GM12878 (cell line): ENCODE measurements at regions not wholly inside any gene's neighbourhood (a gene's known extent, or its start where the extent isn't known, plus 50 kb on each side); places are given as distances from the start of the nearest gene placed in this dataset.

Source experiments
- ATAC-seq: fragments of 200-7000 bp; cut with Tn5 transposase; 3 replicates; pipeline ENCODE4 v1.9.1; 2020; ENCODE audit warnings: mild to moderate bottlenecking, moderate library complexity
- BruUV-seq: library from RNA; stranded (reverse); fragments of 400-500 nt; replicated peaks from 2 replicates; lab custom pipeline; 2021; lab: Mats Ljungman, UMichigan
- CTCF ChIA-PET: fragments of 300-600 bp; sonication (Branson Sonifier 250); formaldehyde crosslinking; extraction: SDS; loops from one replicate; lab custom pipeline; 2021; ENCODE audit warnings: inconsistent platforms; lab: Yijun Ruan, JAX
- POLR2A ChIA-PET: fragments of 350-600 bp; formaldehyde crosslinking; extraction: SDS; loops from one replicate; lab custom pipeline; 2021; ENCODE audit warnings: inconsistent platforms; lab: Charles Lee
- RAD21 ChIA-PET: fragments of 300-600 bp; sonication (Branson Sonifier 250); formaldehyde crosslinking; loops from one replicate; lab custom pipeline; 2023; ENCODE audit warnings: antibody characterized with exemption; ENCODE audit not compliant: unreplicated experiment; lab: Charles Lee
- SMC1A ChIA-PET: fragments of 300-600 bp; sonication (Branson Sonifier 250); formaldehyde crosslinking; loops from one replicate; lab custom pipeline; 2023; ENCODE audit not compliant: unreplicated experiment, uncharacterized antibody; lab: Charles Lee
- DNase-seq: peaks from one replicate; pipeline ENCODE4 v3.0.0-alpha.2; 2011; ENCODE audit warnings: low read depth, low spot score
- FAIRE-seq: peaks from 3 replicates; lab custom pipeline; 2011; peaks lifted over from hg19 to GRCh38; lab: Jason Lieb, UNC
- H2AFZ ChIP-seq: 2 replicates; pipeline ENCODE4 v1.6.0; 2011; ENCODE audit warnings: low read depth, low read length, control low read depth; ENCODE audit not compliant: control insufficient read depth
- H3K27ac ChIP-seq: 2 replicates; pipeline ENCODE4 v1.5.1; 2011; ENCODE audit warnings: control low read depth; ENCODE audit not compliant: control insufficient read depth, insufficient read depth
- H3K27me3 ChIP-seq, 2 experiments: replicated peaks in 1 of 2; 2 replicates each; pipeline versions ENCODE4 v1.6.0 to v1.6.1; 2011; ENCODE audit warnings: low read length in 1 of 2; ENCODE audit not compliant: control insufficient read depth in 2 of 2, insufficient read depth in 2 of 2
- H3K36me3 ChIP-seq, 2 experiments: 2 replicates each; pipeline ENCODE4 v1.5.1; 2011; ENCODE audit warnings: low read length in 1 of 2; ENCODE audit not compliant: control insufficient read depth in 2 of 2, insufficient read depth in 2 of 2
- H3K4me1 ChIP-seq: 2 replicates; pipeline ENCODE4 v1.6.1; 2011; ENCODE audit warnings: mild to moderate bottlenecking, low read length, moderate library complexity, mixed read lengths; ENCODE audit not compliant: control insufficient read depth, insufficient read depth
- H3K4me2 ChIP-seq: 2 replicates; pipeline ENCODE4 v1.6.0; 2011; ENCODE audit warnings: control low read depth; ENCODE audit not compliant: control insufficient read depth, insufficient read depth
- H3K4me3 ChIP-seq: fragments of 200-600 bp; sonication (generic); 2 replicates; pipeline ENCODE4 v1.5.1; 2016
- H3K79me2 ChIP-seq: 2 replicates; pipeline ENCODE4 v1.6.0; 2011; ENCODE audit warnings: low read length; ENCODE audit not compliant: control insufficient read depth, insufficient read depth
- H3K9ac ChIP-seq: 2 replicates; pipeline ENCODE4 v1.8.0; 2011; ENCODE audit warnings: low read length, control low read depth, mixed read lengths; ENCODE audit not compliant: control insufficient read depth, insufficient read depth
- H3K9me3 ChIP-seq: replicated peaks from 3 replicates; pipeline ENCODE4 v1.5.1; 2011; ENCODE audit warnings: mild to moderate bottlenecking, low read length; ENCODE audit not compliant: control insufficient read depth, insufficient read depth
- H4K20me1 ChIP-seq: 2 replicates; pipeline ENCODE4 v1.6.0; 2011; ENCODE audit not compliant: control insufficient read depth, insufficient read depth
- CBX3 ChIP-seq: fragments of 200-600 bp; sonication (generic); IDR thresholded peaks from 2 replicates; pipeline ENCODE4 v1.6.1; 2016; ENCODE audit warnings: low read depth, borderline replicate concordance
- CBX5 ChIP-seq: sonication (generic); IDR thresholded peaks from 2 replicates; pipeline ENCODE4 v1.6.1; 2016; ENCODE audit warnings: low read depth, moderate library complexity, mild to moderate bottlenecking, inconsistent platforms
- CREM ChIP-seq: IDR thresholded peaks from 2 replicates; pipeline ENCODE4 v1.6.1; 2014; ENCODE audit warnings: antibody characterized with exemption, low read depth
- ETV6 ChIP-seq, 2 experiments: fragments of 450-650 bp in 1 of 2; IDR thresholded peaks in 1 of 2; conservative IDR thresholded peaks in 1 of 2; 2 replicates each; pipeline ENCODE4 v1.6.1; 2014; ENCODE audit warnings: antibody characterized with exemption in 1 of 2, borderline replicate concordance in 1 of 2, low read depth in 1 of 2, mild to moderate bottlenecking in 1 of 2, moderate library complexity in 1 of 2
- SMAD5 ChIP-seq: IDR thresholded peaks from 2 replicates; pipeline ENCODE4 v1.6.1; 2016; ENCODE audit warnings: antibody characterized with exemption, low read depth
- WGBS: methylation state at CpG from one replicate; pipeline ENCODE4 v1.1.6; 2016; ENCODE audit warnings: low lambda C conversion rate; ENCODE audit not compliant: insufficient replicate concordance, insufficient coverage; ENCODE audit errors: missing lambda C conversion rate; 5-methylcytosine and 5-hydroxymethylcytosine counted together
- in situ Hi-C: fragments of 300-500 bp; cut with MboI; formaldehyde crosslinking; loops from 9 replicates; pipeline ENCODE4 v1.14.3; 2018; ENCODE audit warnings: mixed read lengths
- intact Hi-C: fragments of 100-400 bp; cut with micrococcal nuclease; formaldehyde crosslinking; loops from one replicate; pipeline ENCODE4 v1.14.2; 2022; ENCODE audit not compliant: unreplicated experiment
- TF ChIP-seq, protein P1 (sequence below): fragments of 450-650 bp; IDR thresholded peaks from 2 replicates; pipeline ENCODE4 v1.6.1; 2017; ENCODE audit warnings: mild to moderate bottlenecking, moderate library complexity

DNA sequence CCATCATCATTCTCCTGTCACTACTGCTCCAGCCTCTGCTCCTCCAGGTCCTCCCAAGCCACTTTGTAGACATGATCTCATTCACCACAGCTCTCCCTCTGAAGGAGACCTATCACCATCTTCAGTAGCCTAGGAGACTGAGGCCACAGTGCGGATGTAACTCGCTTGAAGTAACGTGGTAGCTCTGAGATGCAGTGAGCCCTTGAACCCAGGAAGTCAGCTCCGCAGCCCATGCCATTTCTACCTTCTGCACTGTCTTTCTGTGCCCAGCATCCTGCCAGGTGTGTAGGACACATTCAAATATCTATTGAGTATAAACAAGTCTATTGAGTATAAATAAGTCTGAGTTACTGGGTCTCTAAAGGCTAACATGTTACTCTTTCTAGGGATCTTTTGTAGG, 164.4 kb downstream of the CDH26 start:
- Histone ChIP-seq H3K4me2 (no peak overlapping the region), H3K4me3 (no peak overlapping the region), H3K27ac (no peak overlapping the region), H3K79me2 (no peaks in the 10 kb centered on the region)
- 33% methylated on average over 4 of the region's 4 CpGs for WGBS
- no peak for TF ChIP-seq CBX3
- no peak for TF ChIP-seq CBX5
- TF ChIP-seq CREM, result no peak
- TF ChIP-seq, protein P1, sequence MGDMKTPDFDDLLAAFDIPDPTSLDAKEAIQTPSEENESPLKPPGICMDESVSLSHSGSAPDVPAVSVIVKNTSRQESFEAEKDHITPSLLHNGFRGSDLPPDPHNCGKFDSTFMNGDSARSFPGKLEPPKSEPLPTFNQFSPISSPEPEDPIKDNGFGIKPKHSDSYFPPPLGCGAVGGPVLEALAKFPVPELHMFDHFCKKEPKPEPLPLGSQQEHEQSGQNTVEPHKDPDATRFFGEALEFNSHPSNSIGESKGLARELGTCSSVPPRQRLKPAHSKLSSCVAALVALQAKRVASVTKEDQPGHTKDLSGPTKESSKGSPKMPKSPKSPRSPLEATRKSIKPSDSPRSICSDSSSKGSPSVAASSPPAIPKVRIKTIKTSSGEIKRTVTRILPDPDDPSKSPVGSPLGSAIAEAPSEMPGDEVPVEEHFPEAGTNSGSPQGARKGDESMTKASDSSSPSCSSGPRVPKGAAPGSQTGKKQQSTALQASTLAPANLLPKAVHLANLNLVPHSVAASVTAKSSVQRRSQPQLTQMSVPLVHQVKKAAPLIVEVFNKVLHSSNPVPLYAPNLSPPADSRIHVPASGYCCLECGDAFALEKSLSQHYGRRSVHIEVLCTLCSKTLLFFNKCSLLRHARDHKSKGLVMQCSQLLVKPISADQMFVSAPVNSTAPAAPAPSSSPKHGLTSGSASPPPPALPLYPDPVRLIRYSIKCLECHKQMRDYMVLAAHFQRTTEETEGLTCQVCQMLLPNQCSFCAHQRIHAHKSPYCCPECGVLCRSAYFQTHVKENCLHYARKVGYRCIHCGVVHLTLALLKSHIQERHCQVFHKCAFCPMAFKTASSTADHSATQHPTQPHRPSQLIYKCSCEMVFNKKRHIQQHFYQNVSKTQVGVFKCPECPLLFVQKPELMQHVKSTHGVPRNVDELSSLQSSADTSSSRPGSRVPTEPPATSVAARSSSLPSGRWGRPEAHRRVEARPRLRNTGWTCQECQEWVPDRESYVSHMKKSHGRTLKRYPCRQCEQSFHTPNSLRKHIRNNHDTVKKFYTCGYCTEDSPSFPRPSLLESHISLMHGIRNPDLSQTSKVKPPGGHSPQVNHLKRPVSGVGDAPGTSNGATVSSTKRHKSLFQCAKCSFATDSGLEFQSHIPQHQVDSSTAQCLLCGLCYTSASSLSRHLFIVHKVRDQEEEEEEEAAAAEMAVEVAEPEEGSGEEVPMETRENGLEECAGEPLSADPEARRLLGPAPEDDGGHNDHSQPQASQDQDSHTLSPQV, result no peak
- no peak for TF ChIP-seq SMAD5
- TF ChIP-seq ETV6 (conservative IDR thresholded peaks at IDR 0.05 in 1 of 2, IDR thresholded peaks at IDR 0.05 in 1 of 2; ENCODE audit: borderline replicate concordance in 1 of 2, low read depth in 1 of 2), result no peak
- TF ChIP-seq, all 136 proteins: peak for 0
- Histone ChIP-seq H3K27me3 (0 out of 4 replicates have a peak, but pooled peaks cover 0 to 4% of the 10 kb centered on the region in 2 experiments), H3K9me3 (no peaks in the 10 kb centered on the region), H3K4me1 (no peaks in the 10 kb centered on the region), H4K20me1 (no peaks in the 10 kb centered on the region), H3K36me3 (no peaks in the 10 kb centered on the region), H3K9ac (no peak overlapping the region), H2AFZ (no peak overlapping the region)
- RAD21 ChIA-PET, result no interaction called here
- SMC1A ChIA-PET, result no interaction called here
- FAIRE-seq (no peak), DNase-seq (no peak), ATAC-seq (no peak)
- POLR2A ChIA-PET, result no interaction called here
- CTCF ChIA-PET, result interaction anchor here (0.9 kb wide), 1 partner anchor 24 kb away, joined by 3 read pairs; no protein-coding TSS in a partner anchor
- no TSS peak for BruUV-seq
- intact Hi-C loops (no loop called here), in situ Hi-C loops (no loop called here)
